ENCODE measurements at regions not wholly inside any gene's neighbourhood (a gene's known extent, or its start where the extent isn't known, plus 50 kb on each side); places are given as distances from the start of the nearest gene placed in this dataset.
"Not testable (repeated sequence)": the region's sequence is repeated elsewhere in the genome, so short reads cannot be mapped to it uniquely, and the experiment has no call there.

- Mint-ChIP-seq H3K27me3 (peaks cover 4% of the 10 kb centered on the region), H3K4me1 (no peaks in the 10 kb centered on the region), H3K9me3 (no peaks in the 10 kb centered on the region), H3K36me3 (no peaks in the 10 kb centered on the region), H3K4me3 (no peak overlapping the region), H3K27ac (no peak overlapping the region)
- ATAC-seq (ENCODE audit: low read depth) = no peak
- no peak for DNase-seq (ENCODE audit: low spot score in 2 of 2)
These were observed 226.9 kb upstream of the NRIP1 start for GRCh38 chr21:15291621-15292266.

- no peak overlapping the region for H3K27ac Mint-ChIP-seq
- no peak overlapping the region for H3K4me3 Mint-ChIP-seq
- H3K36me3 Mint-ChIP-seq = no peaks in the 10 kb centered on the region
- ATAC-seq (ENCODE audit: low read depth) (no peak), DNase-seq (ENCODE audit: low spot score in 2 of 2) (no peak)
- no peaks in the 10 kb centered on the region for H3K9me3 Mint-ChIP-seq
- peaks cover 4% of the 10 kb centered on the region for H3K27me3 Mint-ChIP-seq
- H3K4me1 Mint-ChIP-seq = no peaks in the 10 kb centered on the region
These were observed 228.4 kb upstream of the NRIP1 start for GRCh38 chr21:15293240-15293639.

GRCh38 chr21:15295875-15296274, 231.1 kb upstream of the NRIP1 start:
- peaks cover 2% of the 10 kb centered on the region for H3K9me3 Mint-ChIP-seq
- H3K36me3 Mint-ChIP-seq = no peaks in the 10 kb centered on the region
- no peak for DNase-seq (ENCODE audit: low spot score in 2 of 2)
- H3K4me3 Mint-ChIP-seq = no peak overlapping the region
- H3K4me1 Mint-ChIP-seq = no peaks in the 10 kb centered on the region
- ATAC-seq (ENCODE audit: low read depth) = no peak
- no peaks in the 10 kb centered on the region for H3K27me3 Mint-ChIP-seq
- H3K27ac Mint-ChIP-seq = no peak overlapping the region

- no peaks in the 10 kb centered on the region for H3K27me3 Mint-ChIP-seq
- H3K27ac Mint-ChIP-seq = no peak overlapping the region
- no peaks in the 10 kb centered on the region for H3K4me1 Mint-ChIP-seq
- DNase-seq (ENCODE audit: low spot score in 2 of 2) (no peak), ATAC-seq (ENCODE audit: low read depth) (peak; percentile 37)
- no peak overlapping the region for H3K4me3 Mint-ChIP-seq
- peaks cover 10% of the 10 kb centered on the region for H3K9me3 Mint-ChIP-seq
- peaks cover 5% of the 10 kb centered on the region for H3K36me3 Mint-ChIP-seq
These were observed 233.0 kb upstream of the NRIP1 start for GRCh38 chr21:15297824-15298223.

- DNase-seq (ENCODE audit: low spot score in 2 of 2) = no peak
- H3K36me3 Mint-ChIP-seq = peaks cover 5% of the 10 kb centered on the region
- H3K4me3 Mint-ChIP-seq = no peak overlapping the region
- ATAC-seq (ENCODE audit: low read depth) = no peak
- no peaks in the 10 kb centered on the region for H3K27me3 Mint-ChIP-seq
- H3K4me1 Mint-ChIP-seq = no peaks in the 10 kb centered on the region
- H3K27ac Mint-ChIP-seq = no peak overlapping the region
- peaks cover 10% of the 10 kb centered on the region for H3K9me3 Mint-ChIP-seq
These were observed 233.5 kb upstream of the NRIP1 start for GRCh38 chr21:15298306-15298705.

- not testable (repeated sequence) for H3K4me1 Mint-ChIP-seq; H3K36me3 Mint-ChIP-seq; H3K27me3 Mint-ChIP-seq; H3K27ac Mint-ChIP-seq; DNase-seq (ENCODE audit: low spot score in 2 of 2); H3K4me3 Mint-ChIP-seq; ATAC-seq (ENCODE audit: low read depth)
- peaks cover 10% of the 10 kb centered on the region for H3K9me3 Mint-ChIP-seq
These were observed 234.0 kb upstream of the NRIP1 start for GRCh38 chr21:15298755-15299154.

- no peaks in the 10 kb centered on the region for H3K4me1 Mint-ChIP-seq
- ATAC-seq (ENCODE audit: low read depth) (no peak), DNase-seq (ENCODE audit: low spot score in 2 of 2) (no peak)
- peaks cover 5% of the 10 kb centered on the region for H3K36me3 Mint-ChIP-seq
- no peaks in the 10 kb centered on the region for H3K27me3 Mint-ChIP-seq
- no peak overlapping the region for H3K4me3 Mint-ChIP-seq
- no peak overlapping the region for H3K27ac Mint-ChIP-seq
- H3K9me3 Mint-ChIP-seq = peaks cover 10% of the 10 kb centered on the region
These were observed 235.3 kb upstream of the NRIP1 start for GRCh38 chr21:15300131-15300530.

GRCh38 chr21:15301014-15301413, 236.2 kb upstream of the NRIP1 start:
- H3K36me3 Mint-ChIP-seq = peaks cover 5% of the 10 kb centered on the region
- H3K27me3 Mint-ChIP-seq = no peaks in the 10 kb centered on the region
- ATAC-seq (ENCODE audit: low read depth) (no peak), DNase-seq (ENCODE audit: low spot score in 2 of 2) (no peak)
- H3K4me1 Mint-ChIP-seq = no peaks in the 10 kb centered on the region
- H3K27ac Mint-ChIP-seq = no peak overlapping the region
- H3K4me3 Mint-ChIP-seq = no peak overlapping the region
- H3K9me3 Mint-ChIP-seq = peaks cover 10% of the 10 kb centered on the region

- Mint-ChIP-seq H3K4me1 (no peaks in the 10 kb centered on the region), H3K4me3 (no peak overlapping the region), H3K36me3 (peaks cover 5% of the 10 kb centered on the region), H3K27ac (no peak overlapping the region), H3K9me3 (peaks cover 10% of the 10 kb centered on the region), H3K27me3 (no peaks in the 10 kb centered on the region)
- DNase-seq (ENCODE audit: low spot score in 2 of 2) = no peak
- no peak for ATAC-seq (ENCODE audit: low read depth)
These were observed 236.9 kb upstream of the NRIP1 start for GRCh38 chr21:15301736-15302135.

GRCh38 chr21:15306271-15306670, 241.5 kb upstream of the NRIP1 start:
- Mint-ChIP-seq H3K4me3 (no peak overlapping the region), H3K9me3 (peaks cover 8% of the 10 kb centered on the region), H3K27ac (no peak overlapping the region), H3K27me3 (no peaks in the 10 kb centered on the region), H3K36me3 (peaks cover 5% of the 10 kb centered on the region), H3K4me1 (no peaks in the 10 kb centered on the region)
- ATAC-seq (ENCODE audit: low read depth) = no peak
- no peak for DNase-seq (ENCODE audit: low spot score in 2 of 2)

GRCh38 chr21:15308333-15308732, 243.5 kb upstream of the NRIP1 start:
- no peaks in the 10 kb centered on the region for H3K9me3 Mint-ChIP-seq
- H3K27ac Mint-ChIP-seq = no peak overlapping the region
- H3K36me3 Mint-ChIP-seq = no peaks in the 10 kb centered on the region
- H3K4me1 Mint-ChIP-seq = no peaks in the 10 kb centered on the region
- no peak overlapping the region for H3K4me3 Mint-ChIP-seq
- H3K27me3 Mint-ChIP-seq = no peaks in the 10 kb centered on the region
- ATAC-seq (ENCODE audit: low read depth) (no peak), DNase-seq (ENCODE audit: low spot score in 2 of 2) (no peak)

GRCh38 chr21:15309022-15309590, 244.3 kb upstream of the NRIP1 start:
- H3K27me3 Mint-ChIP-seq = no peaks in the 10 kb centered on the region
- ATAC-seq (ENCODE audit: low read depth) (no peak), DNase-seq (ENCODE audit: low spot score in 2 of 2) (no peak)
- no peaks in the 10 kb centered on the region for H3K4me1 Mint-ChIP-seq
- H3K36me3 Mint-ChIP-seq = no peaks in the 10 kb centered on the region
- no peak overlapping the region for H3K4me3 Mint-ChIP-seq
- H3K27ac Mint-ChIP-seq = no peak overlapping the region
- H3K9me3 Mint-ChIP-seq = no peaks in the 10 kb centered on the region

GRCh38 chr21:15309721-15310120, 244.9 kb upstream of the NRIP1 start:
- H3K36me3 Mint-ChIP-seq = no peaks in the 10 kb centered on the region
- no peaks in the 10 kb centered on the region for H3K27me3 Mint-ChIP-seq
- no peak for ATAC-seq (ENCODE audit: low read depth)
- no peaks in the 10 kb centered on the region for H3K4me1 Mint-ChIP-seq
- H3K27ac Mint-ChIP-seq = no peak overlapping the region
- no peaks in the 10 kb centered on the region for H3K9me3 Mint-ChIP-seq
- no peak for DNase-seq (ENCODE audit: low spot score in 2 of 2)
- H3K4me3 Mint-ChIP-seq = no peak overlapping the region

- Mint-ChIP-seq H3K4me3 (no peak overlapping the region), H3K27ac (no peak overlapping the region), H3K4me1 (no peaks in the 10 kb centered on the region), H3K36me3 (no peaks in the 10 kb centered on the region), H3K27me3 (no peaks in the 10 kb centered on the region), H3K9me3 (no peaks in the 10 kb centered on the region)
- no peak for DNase-seq (ENCODE audit: low spot score in 2 of 2)
- no peak for ATAC-seq (ENCODE audit: low read depth)
These were observed 246.7 kb upstream of the NRIP1 start for GRCh38 chr21:15311510-15311909.

- not testable (repeated sequence) for DNase-seq (ENCODE audit: low spot score in 2 of 2)
These were observed 252.2 kb upstream of the NRIP1 start for GRCh38 chr21:15317034-15317433.

More at GRCh38 chr21:15317034-15317433, 252.2 kb upstream of the NRIP1 start:
- H3K27ac Mint-ChIP-seq; H3K4me1 Mint-ChIP-seq; H3K27me3 Mint-ChIP-seq; H3K4me3 Mint-ChIP-seq; H3K36me3 Mint-ChIP-seq; H3K9me3 Mint-ChIP-seq; ATAC-seq (ENCODE audit: low read depth): not testable (repeated sequence)

Data from memory B cell (primary cell).